GM23338 (cell line): ENCODE measurements at regions not wholly inside any gene's neighbourhood (a gene's known extent, or its start where the extent isn't known, plus 50 kb on each side); places are given as distances from the start of the nearest gene placed in this dataset.

Experiments used
- CREB1 ChIP-seq: fragments of 250-450 bp; sonication (Bioruptor Pico); IDR thresholded peaks from 2 replicates; pipeline ENCODE4 v1.5.0; 2020; ENCODE audit warnings: low read depth, mild to moderate bottlenecking, moderate library complexity
- ETS1 ChIP-seq: IDR thresholded peaks from 2 replicates; pipeline ENCODE4 v1.6.1; 2016; ENCODE audit warnings: antibody characterized with exemption
- EZH2 ChIP-seq: fragments of 200-600 bp; sonication (generic); IDR thresholded peaks from one replicate; pipeline ENCODE4 v1.8.0; 2017; ENCODE audit warnings: antibody characterized with exemption, mild to moderate bottlenecking, low read depth; ENCODE audit not compliant: unreplicated experiment
- EZH2phosphoT487 ChIP-seq: fragments of 200-600 bp; sonication (generic); IDR thresholded peaks from one replicate; pipeline ENCODE4 v1.8.1; 2018; ENCODE audit warnings: antibody characterized with exemption; ENCODE audit not compliant: unreplicated experiment
- JUNB ChIP-seq: IDR thresholded peaks from one replicate; pipeline ENCODE4 v1.6.1; 2016; ENCODE audit warnings: antibody characterized with exemption; ENCODE audit not compliant: unreplicated experiment
- POLR2AphosphoS5 ChIP-seq: IDR thresholded peaks from 2 replicates; pipeline ENCODE4 v1.6.1; 2016; ENCODE audit warnings: antibody characterized with exemption, low read depth
- TF ChIP-seq, protein P1 (sequence below), 2 experiments: fragments of 200-600 bp in 1 of 2; sonication (generic) in 1 of 2; conservative IDR thresholded peaks; 2 replicates each; pipeline versions ENCODE4 v1.5.1 to v1.6.1; 2016 to 2017; ENCODE audit warnings: antibody characterized with exemption in 2 of 2, low read depth in 2 of 2, mild to moderate bottlenecking in 2 of 2, moderate library complexity in 1 of 2
- TF ChIP-seq, protein P2 (sequence below): IDR thresholded peaks from one replicate; pipeline ENCODE4 v1.6.1; 2018; ENCODE audit warnings: antibody characterized with exemption; ENCODE audit not compliant: unreplicated experiment

DNA sequence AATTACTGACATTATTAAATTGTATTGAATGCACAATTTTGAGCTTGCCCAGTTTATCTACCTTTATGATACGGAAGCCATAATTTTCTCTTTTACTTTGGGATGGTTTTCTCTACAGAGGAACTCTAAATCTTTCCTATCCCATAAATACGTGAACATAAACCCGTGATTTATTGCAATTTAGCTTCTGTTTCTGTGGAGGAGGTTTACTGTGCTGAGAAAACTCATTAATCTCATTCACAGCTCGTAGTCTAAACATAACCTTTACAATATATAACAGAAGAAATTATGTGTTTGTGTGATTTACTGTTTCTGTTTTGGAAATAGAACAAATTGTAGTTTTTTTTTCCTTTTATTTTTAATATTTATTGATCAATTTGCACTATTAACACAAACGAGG is 207.1 kb upstream of the PCDH9 start:
- TF ChIP-seq, protein P1, sequence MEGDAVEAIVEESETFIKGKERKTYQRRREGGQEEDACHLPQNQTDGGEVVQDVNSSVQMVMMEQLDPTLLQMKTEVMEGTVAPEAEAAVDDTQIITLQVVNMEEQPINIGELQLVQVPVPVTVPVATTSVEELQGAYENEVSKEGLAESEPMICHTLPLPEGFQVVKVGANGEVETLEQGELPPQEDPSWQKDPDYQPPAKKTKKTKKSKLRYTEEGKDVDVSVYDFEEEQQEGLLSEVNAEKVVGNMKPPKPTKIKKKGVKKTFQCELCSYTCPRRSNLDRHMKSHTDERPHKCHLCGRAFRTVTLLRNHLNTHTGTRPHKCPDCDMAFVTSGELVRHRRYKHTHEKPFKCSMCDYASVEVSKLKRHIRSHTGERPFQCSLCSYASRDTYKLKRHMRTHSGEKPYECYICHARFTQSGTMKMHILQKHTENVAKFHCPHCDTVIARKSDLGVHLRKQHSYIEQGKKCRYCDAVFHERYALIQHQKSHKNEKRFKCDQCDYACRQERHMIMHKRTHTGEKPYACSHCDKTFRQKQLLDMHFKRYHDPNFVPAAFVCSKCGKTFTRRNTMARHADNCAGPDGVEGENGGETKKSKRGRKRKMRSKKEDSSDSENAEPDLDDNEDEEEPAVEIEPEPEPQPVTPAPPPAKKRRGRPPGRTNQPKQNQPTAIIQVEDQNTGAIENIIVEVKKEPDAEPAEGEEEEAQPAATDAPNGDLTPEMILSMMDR (conservative IDR thresholded peaks at IDR 0.05; ENCODE audit: low read depth in 2 of 2): no peak
- TF ChIP-seq CREB1 (CRISPR knock-in tag): no peak
- TF ChIP-seq, protein P2, sequence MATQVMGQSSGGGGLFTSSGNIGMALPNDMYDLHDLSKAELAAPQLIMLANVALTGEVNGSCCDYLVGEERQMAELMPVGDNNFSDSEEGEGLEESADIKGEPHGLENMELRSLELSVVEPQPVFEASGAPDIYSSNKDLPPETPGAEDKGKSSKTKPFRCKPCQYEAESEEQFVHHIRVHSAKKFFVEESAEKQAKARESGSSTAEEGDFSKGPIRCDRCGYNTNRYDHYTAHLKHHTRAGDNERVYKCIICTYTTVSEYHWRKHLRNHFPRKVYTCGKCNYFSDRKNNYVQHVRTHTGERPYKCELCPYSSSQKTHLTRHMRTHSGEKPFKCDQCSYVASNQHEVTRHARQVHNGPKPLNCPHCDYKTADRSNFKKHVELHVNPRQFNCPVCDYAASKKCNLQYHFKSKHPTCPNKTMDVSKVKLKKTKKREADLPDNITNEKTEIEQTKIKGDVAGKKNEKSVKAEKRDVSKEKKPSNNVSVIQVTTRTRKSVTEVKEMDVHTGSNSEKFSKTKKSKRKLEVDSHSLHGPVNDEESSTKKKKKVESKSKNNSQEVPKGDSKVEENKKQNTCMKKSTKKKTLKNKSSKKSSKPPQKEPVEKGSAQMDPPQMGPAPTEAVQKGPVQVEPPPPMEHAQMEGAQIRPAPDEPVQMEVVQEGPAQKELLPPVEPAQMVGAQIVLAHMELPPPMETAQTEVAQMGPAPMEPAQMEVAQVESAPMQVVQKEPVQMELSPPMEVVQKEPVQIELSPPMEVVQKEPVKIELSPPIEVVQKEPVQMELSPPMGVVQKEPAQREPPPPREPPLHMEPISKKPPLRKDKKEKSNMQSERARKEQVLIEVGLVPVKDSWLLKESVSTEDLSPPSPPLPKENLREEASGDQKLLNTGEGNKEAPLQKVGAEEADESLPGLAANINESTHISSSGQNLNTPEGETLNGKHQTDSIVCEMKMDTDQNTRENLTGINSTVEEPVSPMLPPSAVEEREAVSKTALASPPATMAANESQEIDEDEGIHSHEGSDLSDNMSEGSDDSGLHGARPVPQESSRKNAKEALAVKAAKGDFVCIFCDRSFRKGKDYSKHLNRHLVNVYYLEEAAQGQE: no peak
- no peak for TF ChIP-seq ETS1
- no peak for TF ChIP-seq EZH2
- TF ChIP-seq EZH2phosphoT487: no peak
- no peak for TF ChIP-seq POLR2AphosphoS5
- TF ChIP-seq JUNB: no peak
